ENCODE measurements at regions not wholly inside any gene's neighbourhood (a gene's known extent, or its start where the extent isn't known, plus 50 kb on each side); places are given as distances from the start of the nearest gene placed in this dataset.

GRCh38 chr4:136687596-136687995, 844.7 kb downstream of the PCDH18 start:
- no peak for DNase-seq (ENCODE audit: low read depth, low spot score)

- DNase-seq (ENCODE audit: low read depth, low spot score), result no peak
These were observed 845.2 kb downstream of the PCDH18 start for GRCh38 chr4:136687118-136687517.

- no peak for DNase-seq (ENCODE audit: low read depth, low spot score)
These were observed 851.5 kb downstream of the PCDH18 start for GRCh38 chr4:136680761-136681160.

GRCh38 chr4:136680271-136680670, 852.0 kb downstream of the PCDH18 start:
- DNase-seq (ENCODE audit: low read depth, low spot score), result no peak

- no peak for DNase-seq (ENCODE audit: low read depth, low spot score)
These were observed 862.0 kb downstream of the PCDH18 start for GRCh38 chr4:136670265-136670664.

GRCh38 chr4:136664988-136665387, 867.3 kb downstream of the PCDH18 start:
- DNase-seq (ENCODE audit: low read depth, low spot score), result no peak

- no peak for DNase-seq (ENCODE audit: low read depth, low spot score)
These were observed 869.8 kb downstream of the PCDH18 start for GRCh38 chr4:136662539-136662938.

- no peak for DNase-seq (ENCODE audit: low read depth, low spot score)
These were observed 878.5 kb downstream of the PCDH18 start for GRCh38 chr4:136653640-136654406.

GRCh38 chr4:136651932-136652331, 880.4 kb downstream of the PCDH18 start:
- DNase-seq (ENCODE audit: low read depth, low spot score), result no peak

GRCh38 chr4:136651278-136651667, 881.0 kb downstream of the PCDH18 start:
- DNase-seq (ENCODE audit: low read depth, low spot score), result no peak

- no peak for DNase-seq (ENCODE audit: low read depth, low spot score)
These were observed 881.6 kb downstream of the PCDH18 start for GRCh38 chr4:136650541-136651277.

- no peak for DNase-seq (ENCODE audit: low read depth, low spot score)
These were observed 888.0 kb downstream of the PCDH18 start for GRCh38 chr4:136644279-136644678.

- DNase-seq (ENCODE audit: low read depth, low spot score), result no peak
These were observed 888.9 kb downstream of the PCDH18 start for GRCh38 chr4:136643416-136643815.

- no peak for DNase-seq (ENCODE audit: low read depth, low spot score)
These were observed 895.1 kb downstream of the PCDH18 start for GRCh38 chr4:136637071-136637777.

- DNase-seq (ENCODE audit: low read depth, low spot score), result no peak
These were observed 896.1 kb downstream of the PCDH18 start for GRCh38 chr4:136636155-136636554.

- DNase-seq (ENCODE audit: low read depth, low spot score), result no peak
These were observed 898.2 kb downstream of the PCDH18 start for GRCh38 chr4:136634121-136634520.

- DNase-seq (ENCODE audit: low read depth, low spot score), result no peak
These were observed 932.4 kb downstream of the PCDH18 start for GRCh38 chr4:136599890-136600289.

- DNase-seq (ENCODE audit: low read depth, low spot score), result no peak
These were observed 941.9 kb downstream of the PCDH18 start for GRCh38 chr4:136590440-136590839.

- DNase-seq (ENCODE audit: low read depth, low spot score), result no peak
These were observed 948.7 kb downstream of the PCDH18 start for GRCh38 chr4:136583567-136583966.

- no peak for DNase-seq (ENCODE audit: low read depth, low spot score)
These were observed 951.2 kb downstream of the PCDH18 start for GRCh38 chr4:136581119-136581518.

GRCh38 chr4:136575146-136575545, 957.1 kb downstream of the PCDH18 start:
- DNase-seq (ENCODE audit: low read depth, low spot score), result no peak

- no peak for DNase-seq (ENCODE audit: low read depth, low spot score)
These were observed 958.8 kb downstream of the PCDH18 start for GRCh38 chr4:136573460-136573859.
